OCI-LY7 (cell line): ENCODE measurements at regions not wholly inside any gene's neighbourhood (a gene's known extent, or its start where the extent isn't known, plus 50 kb on each side); places are given as distances from the start of the nearest gene placed in this dataset.

Experiments
- BruUV-seq: library from RNA; stranded (reverse); fragments of 400-500 nt; replicated peaks from 2 replicates; lab custom pipeline; 2021; lab: Mats Ljungman, UMichigan
- CTCF ChIA-PET: fragments of 300-600 bp; sonication (Branson Sonifier 250); formaldehyde crosslinking; loops from one replicate; lab custom pipeline; 2022; ENCODE audit warnings: antibody characterized with exemption; ENCODE audit not compliant: unreplicated experiment; lab: Charles Lee
- POLR2A ChIA-PET: fragments of 300-600 bp; sonication (Branson Sonifier 250); formaldehyde crosslinking; loops from one replicate; lab custom pipeline; 2022; ENCODE audit warnings: antibody characterized with exemption; lab: Charles Lee
- DNase-seq: peaks from one replicate; pipeline ENCODE4 v3.0.0-alpha.2; 2015; ENCODE audit warnings: low spot score
- H2AFZ ChIP-seq: fragments of 200-600 bp; sonication (generic), shearing (Covaris generic); 2 replicates; pipeline ENCODE4 v1.6.1; 2014; ENCODE audit warnings: mild to moderate bottlenecking, antibody characterized with exemption, low read length, moderate library complexity
- H3K27ac ChIP-seq: fragments of 200-600 bp; sonication (generic); 2 replicates; pipeline ENCODE4 v1.5.1; 2014; ENCODE audit warnings: mixed run types, low read depth, mild to moderate bottlenecking, moderate library complexity, low read length, inconsistent platforms; ENCODE audit not compliant: poor library complexity, severe bottlenecking
- H3K36me3 ChIP-seq: fragments of 200-600 bp; sonication (generic); 2 replicates; pipeline ENCODE4 v1.6.1; 2014; ENCODE audit warnings: mild to moderate bottlenecking, antibody characterized with exemption, low read length, moderate library complexity, mixed read lengths; ENCODE audit not compliant: insufficient read depth
- H3K4me1 ChIP-seq: fragments of 200-600 bp; sonication (generic); 2 replicates; pipeline ENCODE4 v1.5.1; 2014; ENCODE audit warnings: mild to moderate bottlenecking, low read length; ENCODE audit not compliant: insufficient read depth, poor library complexity, severe bottlenecking
- H3K4me2 ChIP-seq: fragments of 200-600 bp; sonication (generic); 2 replicates; pipeline ENCODE4 v1.6.1; 2014; ENCODE audit warnings: mild to moderate bottlenecking, low read length
- H3K4me3 ChIP-seq: fragments of 200-600 bp; sonication (generic); 2 replicates; pipeline ENCODE4 v1.5.1; 2014; ENCODE audit warnings: mild to moderate bottlenecking, low read depth, low read length; ENCODE audit not compliant: poor library complexity, severe bottlenecking
- H3K79me2 ChIP-seq: fragments of 200-600 bp; sonication (generic); 2 replicates; pipeline ENCODE4 v1.6.1; 2016; ENCODE audit warnings: low read depth, mild to moderate bottlenecking, low read length, moderate library complexity, mixed read lengths; ENCODE audit not compliant: insufficient read depth
- H3K9me2 ChIP-seq: fragments of 200-600 bp; sonication (generic); 2 replicates; pipeline ENCODE4 v1.6.1; 2016; ENCODE audit warnings: mild to moderate bottlenecking, low read length, mixed read lengths; ENCODE audit not compliant: insufficient read depth
- H3K9me3 ChIP-seq: fragments of 200-600 bp; sonication (generic); 2 replicates; pipeline ENCODE4 v1.6.1; 2014; ENCODE audit warnings: mild to moderate bottlenecking, mixed run types, low read length, mixed read lengths
- H4K20me1 ChIP-seq: fragments of 200-600 bp; sonication (generic); 2 replicates; pipeline ENCODE4 v1.6.1; 2014; ENCODE audit warnings: mild to moderate bottlenecking, antibody characterized with exemption, low read length, moderate library complexity, mixed read lengths; ENCODE audit not compliant: insufficient read depth
- EZH2phosphoT487 ChIP-seq: fragments of 200-600 bp; sonication (generic); IDR thresholded peaks from 2 replicates; pipeline ENCODE4 v1.6.1; 2018; ENCODE audit warnings: low read depth, borderline replicate concordance, mild to moderate bottlenecking, mixed run types, antibody characterized with exemption, low read length, moderate library complexity, mixed read lengths
- intact Hi-C: fragments of 100-400 bp; cut with micrococcal nuclease; formaldehyde crosslinking; loops from one replicate; pipeline ENCODE4 v1.10.0; 2022; ENCODE audit not compliant: unreplicated experiment
- TF ChIP-seq, protein P1 (sequence below): fragments of 200-600 bp; sonication (generic); conservative IDR thresholded peaks from 2 replicates; pipeline ENCODE4 v1.5.1; 2014; ENCODE audit warnings: mild to moderate bottlenecking, antibody characterized with exemption, low read length, moderate library complexity, mixed read lengths

DNA sequence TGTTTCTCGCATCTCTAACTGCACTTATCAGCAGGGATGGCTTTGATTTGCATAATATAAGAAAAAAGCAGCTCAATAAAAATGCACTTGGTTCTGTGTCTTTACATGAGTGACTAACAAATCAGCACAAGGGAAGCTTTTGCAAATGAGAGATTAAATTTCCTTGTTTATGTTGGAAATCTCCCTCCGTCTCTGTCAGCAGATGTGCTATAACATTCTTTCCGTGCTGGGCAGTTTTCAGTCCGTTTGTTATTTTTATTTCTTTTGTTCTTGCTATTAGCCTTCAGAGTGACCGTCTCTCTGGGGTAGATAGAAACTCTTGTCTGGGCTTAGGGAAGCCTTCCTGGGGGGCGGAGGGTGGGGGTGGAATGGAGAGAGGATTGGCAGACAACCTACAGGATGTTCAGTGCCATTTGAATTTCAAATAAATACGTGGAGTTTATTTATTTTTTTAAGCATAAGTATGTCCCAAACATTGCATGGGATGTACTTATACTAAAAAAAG, 96.0 kb downstream of the GATA3 start:
- Histone ChIP-seq H3K4me3 (no peak overlapping the region), H3K9me2 (no peaks in the 10 kb centered on the region), H3K36me3 (no peaks in the 10 kb centered on the region), H4K20me1 (no peaks in the 10 kb centered on the region), H3K4me1 (no peaks in the 10 kb centered on the region), H3K9me3 (no peaks in the 10 kb centered on the region), H3K27ac (no peak overlapping the region), H2AFZ (no peak overlapping the region), H3K79me2 (no peaks in the 10 kb centered on the region), H3K4me2 (no peak overlapping the region)
- intact Hi-C loops = no loop called here
- TF ChIP-seq EZH2phosphoT487 = no peak
- TF ChIP-seq, protein P1, sequence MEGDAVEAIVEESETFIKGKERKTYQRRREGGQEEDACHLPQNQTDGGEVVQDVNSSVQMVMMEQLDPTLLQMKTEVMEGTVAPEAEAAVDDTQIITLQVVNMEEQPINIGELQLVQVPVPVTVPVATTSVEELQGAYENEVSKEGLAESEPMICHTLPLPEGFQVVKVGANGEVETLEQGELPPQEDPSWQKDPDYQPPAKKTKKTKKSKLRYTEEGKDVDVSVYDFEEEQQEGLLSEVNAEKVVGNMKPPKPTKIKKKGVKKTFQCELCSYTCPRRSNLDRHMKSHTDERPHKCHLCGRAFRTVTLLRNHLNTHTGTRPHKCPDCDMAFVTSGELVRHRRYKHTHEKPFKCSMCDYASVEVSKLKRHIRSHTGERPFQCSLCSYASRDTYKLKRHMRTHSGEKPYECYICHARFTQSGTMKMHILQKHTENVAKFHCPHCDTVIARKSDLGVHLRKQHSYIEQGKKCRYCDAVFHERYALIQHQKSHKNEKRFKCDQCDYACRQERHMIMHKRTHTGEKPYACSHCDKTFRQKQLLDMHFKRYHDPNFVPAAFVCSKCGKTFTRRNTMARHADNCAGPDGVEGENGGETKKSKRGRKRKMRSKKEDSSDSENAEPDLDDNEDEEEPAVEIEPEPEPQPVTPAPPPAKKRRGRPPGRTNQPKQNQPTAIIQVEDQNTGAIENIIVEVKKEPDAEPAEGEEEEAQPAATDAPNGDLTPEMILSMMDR = no peak
- no TSS peak for BruUV-seq
- ChIA-PET CTCF (no interaction called here), POLR2A (interaction anchor here (0.6 to 0.9 kb wide), 2 partner anchors 27 to 282 kb away, joined by 3 to 4 read pairs; no protein-coding TSS in a partner anchor)
- no peak for DNase-seq

DNA sequence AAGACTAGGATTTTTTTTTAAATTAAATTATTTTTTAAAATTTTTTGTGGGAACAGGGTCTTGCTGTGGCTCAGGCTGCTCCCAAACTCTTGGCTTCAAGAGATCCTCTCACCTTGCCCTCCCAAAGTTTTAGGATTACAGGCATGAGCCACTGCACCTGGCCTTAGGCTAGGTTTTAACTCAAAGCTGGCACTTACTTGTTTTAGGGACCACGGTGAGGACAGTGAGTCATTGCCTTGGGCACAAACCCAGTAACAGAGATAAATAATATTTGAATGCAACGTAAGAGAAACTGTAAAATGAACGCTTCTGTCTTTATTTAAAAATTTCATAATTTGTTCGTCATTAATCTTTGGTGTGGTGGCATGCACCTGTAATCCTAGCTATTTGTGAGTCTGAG, 96.6 kb downstream of the GATA3 start:
- CTCF ChIA-PET = no interaction called here
- BruUV-seq = no TSS peak
- H2AFZ ChIP-seq = no peak overlapping the region
- H3K36me3 ChIP-seq = no peaks in the 10 kb centered on the region
- no peak overlapping the region for H3K4me3 ChIP-seq
- H3K4me2 ChIP-seq = no peak overlapping the region
- no peaks in the 10 kb centered on the region for H3K79me2 ChIP-seq
- H3K4me1 ChIP-seq = no peaks in the 10 kb centered on the region
- H4K20me1 ChIP-seq = no peaks in the 10 kb centered on the region
- TF ChIP-seq, protein P1 = no peak
- TF ChIP-seq EZH2phosphoT487 = no peak
- DNase-seq = no peak
- H3K27ac ChIP-seq = no peak overlapping the region
- intact Hi-C loops = no loop called here
- H3K9me3 ChIP-seq = no peaks in the 10 kb centered on the region
- H3K9me2 ChIP-seq = no peaks in the 10 kb centered on the region
- POLR2A ChIA-PET = no interaction called here

DNA sequence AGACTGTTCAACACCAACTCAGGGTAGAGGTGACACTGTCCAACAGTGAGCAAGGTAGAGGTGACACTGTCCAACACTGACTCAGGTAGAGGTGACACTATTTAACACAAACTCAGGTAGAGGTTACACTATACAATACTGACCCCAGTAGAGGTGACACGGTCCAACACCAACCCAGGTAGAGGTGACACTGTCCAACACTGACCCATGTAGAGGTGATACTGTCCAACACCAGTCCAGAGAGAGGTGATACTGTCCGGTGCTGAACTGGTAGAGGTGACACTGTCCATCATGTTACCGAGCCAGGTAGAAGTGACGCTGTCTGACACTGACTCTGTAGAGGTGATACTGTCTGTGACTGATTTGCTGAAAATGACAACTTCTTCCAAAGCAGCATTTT, 102.4 kb downstream of the GATA3 start:
- intact Hi-C loops = no loop called here
- Histone ChIP-seq H2AFZ (no peak overlapping the region), H3K4me1 (no peaks in the 10 kb centered on the region), H3K79me2 (no peaks in the 10 kb centered on the region), H3K4me2 (no peak overlapping the region), H4K20me1 (no peaks in the 10 kb centered on the region), H3K27ac (no peak overlapping the region), H3K36me3 (no peaks in the 10 kb centered on the region), H3K9me2 (no peaks in the 10 kb centered on the region), H3K9me3 (no peaks in the 10 kb centered on the region), H3K4me3 (no peak overlapping the region)
- TF ChIP-seq, protein P1 = no peak
- TF ChIP-seq EZH2phosphoT487 = no peak
- CTCF ChIA-PET = no interaction called here
- no peak for DNase-seq
- POLR2A ChIA-PET = interaction anchor here (1.2 kb wide), 1 partner anchor 227 kb away, joined by 3 read pairs; no protein-coding TSS in a partner anchor
- BruUV-seq = no TSS peak
